ENCODE measurements at regions not wholly inside any gene's neighbourhood (a gene's known extent, or its start where the extent isn't known, plus 50 kb on each side); places are given as distances from the start of the nearest gene placed in this dataset.

- TF ChIP-seq, protein P1, sequence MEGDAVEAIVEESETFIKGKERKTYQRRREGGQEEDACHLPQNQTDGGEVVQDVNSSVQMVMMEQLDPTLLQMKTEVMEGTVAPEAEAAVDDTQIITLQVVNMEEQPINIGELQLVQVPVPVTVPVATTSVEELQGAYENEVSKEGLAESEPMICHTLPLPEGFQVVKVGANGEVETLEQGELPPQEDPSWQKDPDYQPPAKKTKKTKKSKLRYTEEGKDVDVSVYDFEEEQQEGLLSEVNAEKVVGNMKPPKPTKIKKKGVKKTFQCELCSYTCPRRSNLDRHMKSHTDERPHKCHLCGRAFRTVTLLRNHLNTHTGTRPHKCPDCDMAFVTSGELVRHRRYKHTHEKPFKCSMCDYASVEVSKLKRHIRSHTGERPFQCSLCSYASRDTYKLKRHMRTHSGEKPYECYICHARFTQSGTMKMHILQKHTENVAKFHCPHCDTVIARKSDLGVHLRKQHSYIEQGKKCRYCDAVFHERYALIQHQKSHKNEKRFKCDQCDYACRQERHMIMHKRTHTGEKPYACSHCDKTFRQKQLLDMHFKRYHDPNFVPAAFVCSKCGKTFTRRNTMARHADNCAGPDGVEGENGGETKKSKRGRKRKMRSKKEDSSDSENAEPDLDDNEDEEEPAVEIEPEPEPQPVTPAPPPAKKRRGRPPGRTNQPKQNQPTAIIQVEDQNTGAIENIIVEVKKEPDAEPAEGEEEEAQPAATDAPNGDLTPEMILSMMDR (IDR thresholded peaks at IDR 0.05 in 4 of 5, conservative IDR thresholded peaks at IDR 0.05 in 1 of 5), result no peak
- no peak for TF ChIP-seq POLR2A (IDR thresholded peaks at IDR 0.05)
These were observed 302.4 kb downstream of the SLC4A3 start for GRCh38 chr2:219929835-219930234.

All from gastrocnemius medialis (tissue), 4 donors.